IPS DF 4.7 (cell line): ENCODE measurements at regions not wholly inside any gene's neighbourhood (a gene's known extent, or its start where the extent isn't known, plus 50 kb on each side); places are given as distances from the start of the nearest gene placed in this dataset.
A peak's percentile ranks its signal among the peaks of the same experiment; 100 is the strongest.

ENCODE experiments used
- DNase-seq: peaks from one replicate; pipeline ENCODE4 v3.0.0-alpha.2; 2013; ENCODE audit warnings: low spot score; ENCODE audit errors: extremely low read depth

DNA sequence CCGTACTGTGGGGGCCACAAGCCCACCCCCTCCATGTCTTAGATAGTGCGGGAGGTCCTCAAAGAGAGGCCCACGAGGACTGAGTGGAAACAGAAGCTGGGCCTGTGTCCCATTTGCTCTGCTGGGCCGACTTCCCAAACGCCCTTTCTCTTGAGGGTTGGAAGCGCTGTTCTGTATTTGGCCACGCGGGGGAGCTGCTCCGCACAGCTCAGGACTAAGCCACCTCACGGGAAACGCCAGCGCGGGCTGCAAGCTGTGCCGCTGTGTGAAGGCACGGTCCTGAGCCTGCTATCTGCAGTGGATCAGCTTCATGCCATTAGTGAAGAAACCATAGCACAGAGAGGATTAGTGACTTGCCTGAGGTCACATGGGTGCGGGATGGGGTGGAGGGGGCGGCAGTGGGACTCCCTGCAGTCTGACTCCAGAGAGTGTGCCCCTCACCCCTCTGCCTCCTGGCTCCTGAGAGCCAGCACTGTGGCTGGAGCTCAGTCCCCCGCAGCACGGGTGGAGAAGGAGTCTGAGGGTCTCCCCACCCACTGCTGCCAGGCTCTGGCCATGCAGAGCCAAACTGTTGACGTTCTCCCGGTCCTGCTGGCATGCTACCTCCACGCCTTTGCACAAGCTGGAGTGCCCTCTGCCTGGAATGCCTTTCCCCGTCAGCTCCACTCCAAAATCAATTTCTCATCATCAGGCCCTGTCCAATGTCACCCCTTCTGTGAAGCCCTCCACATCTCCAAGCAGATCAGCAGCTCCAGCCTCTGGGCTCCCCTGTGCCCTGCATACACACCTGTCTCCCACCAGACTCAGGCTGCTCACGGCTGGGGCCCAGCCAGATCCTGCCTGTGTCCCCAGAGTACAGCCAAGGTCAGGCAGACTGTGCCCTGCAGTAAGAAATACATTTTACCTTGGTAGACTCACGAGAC lies 51.5 kb upstream of the LRRC32 start:
- peak; percentile 49 for DNase-seq

- DNase-seq: no peak
These were observed 52.6 kb upstream of the LRRC32 start for GRCh38 chr11:76723142-76723541.

DNA sequence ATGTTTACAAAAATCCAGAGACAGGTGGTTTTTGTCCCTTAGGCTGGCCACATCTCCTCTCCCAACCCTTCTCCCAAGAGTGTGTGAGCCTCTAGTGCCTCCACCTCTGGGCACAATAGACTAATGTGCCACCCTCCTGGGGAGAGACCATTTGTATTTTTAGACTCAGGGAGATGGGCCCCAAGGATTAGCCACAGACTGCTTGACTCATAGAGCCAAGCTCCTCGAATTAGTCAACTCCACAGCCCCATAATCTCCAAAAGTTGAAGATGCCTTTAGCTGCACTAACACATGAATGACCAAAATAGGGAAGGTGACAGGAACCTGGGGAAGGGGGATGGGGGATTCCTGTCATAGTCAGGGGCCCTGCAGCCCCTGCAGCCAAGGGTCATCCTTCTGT lies 53.0 kb upstream of the LRRC32 start:
- DNase-seq: no peak

- no peak for DNase-seq
These were observed 53.7 kb upstream of the LRRC32 start for GRCh38 chr11:76724171-76724768.

DNA sequence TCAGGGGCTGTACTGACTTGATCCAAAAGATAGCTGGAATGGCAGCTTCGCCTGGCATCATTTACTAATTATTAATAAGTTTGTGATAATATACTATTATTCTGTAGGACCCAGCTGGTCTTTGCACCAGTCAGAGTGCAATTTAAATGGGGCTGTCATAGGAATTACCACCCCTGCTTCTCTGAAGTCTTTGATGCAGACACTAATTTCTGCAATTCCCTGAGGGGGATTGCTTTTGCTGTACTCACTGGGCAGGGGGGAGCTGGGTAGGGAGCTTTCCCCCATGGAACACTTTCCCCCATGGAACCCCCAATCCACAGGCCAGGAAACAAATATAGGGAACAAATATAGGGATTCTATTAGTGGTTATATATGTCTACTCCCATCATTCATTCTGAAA lies 54.9 kb upstream of the TSKU start:
- no peak for DNase-seq

DNA sequence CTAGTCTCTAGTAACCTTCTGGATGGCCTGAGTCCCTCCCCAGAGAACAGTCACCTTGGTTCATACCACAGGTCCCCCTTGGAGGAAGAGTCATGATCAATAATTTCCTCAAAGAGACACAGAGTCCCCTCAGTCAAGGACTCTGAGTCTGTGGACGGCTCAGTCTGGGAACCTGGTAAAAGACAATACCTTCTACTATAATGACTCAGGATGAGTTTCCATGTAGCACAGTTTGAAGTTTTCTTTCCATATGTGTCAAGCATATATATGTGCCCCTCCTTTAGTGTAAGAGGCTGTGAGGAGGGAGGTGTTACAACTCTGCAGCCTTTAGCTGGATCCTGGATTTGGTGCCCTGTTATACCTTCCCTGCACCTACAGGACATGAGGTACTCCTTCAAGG lies 54.4 kb upstream of the TSKU start:
- no peak for DNase-seq

- no peak for DNase-seq
These were observed 53.9 kb upstream of the TSKU start for GRCh38 chr11:76729214-76729613.

- no peak for DNase-seq
These were observed 52.1 kb upstream of the TSKU start for GRCh38 chr11:76730887-76731565.

DNA sequence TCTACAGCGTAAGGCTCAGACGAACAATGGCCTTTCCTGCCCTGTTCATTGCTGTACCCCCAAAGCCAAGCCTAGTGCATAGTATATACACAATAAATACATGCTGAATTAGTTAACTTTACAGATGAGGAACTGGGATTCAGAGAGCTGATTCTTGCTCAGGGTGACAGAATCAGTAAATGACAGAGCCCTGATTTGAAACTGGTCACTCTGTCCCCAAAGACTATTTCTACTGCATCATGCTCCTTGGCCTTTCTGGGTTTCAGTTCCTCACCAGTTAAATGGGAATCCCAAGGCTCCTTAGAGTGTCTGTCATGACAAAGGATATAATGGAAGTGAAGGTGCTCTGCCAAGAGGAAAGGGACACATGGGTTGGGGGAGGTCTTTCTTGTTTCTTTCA lies 50.5 kb upstream of the TSKU start:
- no peak for DNase-seq
